ENCODE measurements at regions not wholly inside any gene's neighbourhood (a gene's known extent, or its start where the extent isn't known, plus 50 kb on each side); places are given as distances from the start of the nearest gene placed in this dataset.

DNA sequence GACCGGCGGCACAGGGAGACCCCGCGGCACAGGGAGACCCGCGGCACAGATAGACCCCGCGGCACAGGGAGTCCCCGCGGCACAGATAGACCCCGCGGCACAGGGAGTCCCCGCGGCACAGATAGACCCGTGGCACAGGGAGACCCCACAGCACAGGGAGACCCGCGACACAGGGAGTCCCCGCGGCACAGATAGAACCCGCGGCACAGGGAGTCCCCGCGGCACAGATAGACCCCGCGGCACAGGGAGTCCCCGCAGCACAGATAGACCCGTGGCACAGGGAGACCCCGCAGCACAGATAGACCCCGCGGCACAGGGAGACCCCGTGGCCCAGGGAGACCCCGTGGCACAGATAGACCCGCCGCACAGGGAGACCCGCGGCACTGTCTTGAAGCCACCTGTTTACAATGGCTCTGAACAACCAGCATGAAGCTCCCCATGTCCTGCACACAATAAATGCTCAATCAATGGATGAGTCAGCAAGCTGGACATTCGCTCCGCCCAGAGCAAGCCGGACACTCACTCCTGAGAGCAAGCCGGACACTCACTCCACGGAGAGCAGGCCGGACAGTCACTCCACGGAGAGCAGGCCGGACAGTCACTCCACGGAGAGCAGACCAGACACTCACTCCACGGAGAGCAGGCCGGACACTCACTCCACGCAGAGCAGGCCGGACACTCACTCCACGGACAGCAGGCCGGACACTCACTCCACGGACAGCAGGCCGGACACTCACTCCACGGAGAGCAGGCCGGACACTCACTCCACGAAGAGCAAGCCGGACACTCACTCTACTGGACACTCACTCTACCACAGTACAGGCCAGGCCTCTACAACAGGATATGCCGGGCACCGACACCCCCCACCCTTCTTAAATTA lies 121.9 kb downstream of the RFLNA start:
- DNase-seq (ENCODE audit: low read depth), result no peak
- no peak overlapping the region for H3K4me3 ChIP-seq (ENCODE audit: low read length)
- TF ChIP-seq, protein P1, sequence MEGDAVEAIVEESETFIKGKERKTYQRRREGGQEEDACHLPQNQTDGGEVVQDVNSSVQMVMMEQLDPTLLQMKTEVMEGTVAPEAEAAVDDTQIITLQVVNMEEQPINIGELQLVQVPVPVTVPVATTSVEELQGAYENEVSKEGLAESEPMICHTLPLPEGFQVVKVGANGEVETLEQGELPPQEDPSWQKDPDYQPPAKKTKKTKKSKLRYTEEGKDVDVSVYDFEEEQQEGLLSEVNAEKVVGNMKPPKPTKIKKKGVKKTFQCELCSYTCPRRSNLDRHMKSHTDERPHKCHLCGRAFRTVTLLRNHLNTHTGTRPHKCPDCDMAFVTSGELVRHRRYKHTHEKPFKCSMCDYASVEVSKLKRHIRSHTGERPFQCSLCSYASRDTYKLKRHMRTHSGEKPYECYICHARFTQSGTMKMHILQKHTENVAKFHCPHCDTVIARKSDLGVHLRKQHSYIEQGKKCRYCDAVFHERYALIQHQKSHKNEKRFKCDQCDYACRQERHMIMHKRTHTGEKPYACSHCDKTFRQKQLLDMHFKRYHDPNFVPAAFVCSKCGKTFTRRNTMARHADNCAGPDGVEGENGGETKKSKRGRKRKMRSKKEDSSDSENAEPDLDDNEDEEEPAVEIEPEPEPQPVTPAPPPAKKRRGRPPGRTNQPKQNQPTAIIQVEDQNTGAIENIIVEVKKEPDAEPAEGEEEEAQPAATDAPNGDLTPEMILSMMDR (IDR thresholded peaks at IDR 0.05; ENCODE audit: insufficient read depth, low read depth, low read length, missing control alignments), result no peak

DNA sequence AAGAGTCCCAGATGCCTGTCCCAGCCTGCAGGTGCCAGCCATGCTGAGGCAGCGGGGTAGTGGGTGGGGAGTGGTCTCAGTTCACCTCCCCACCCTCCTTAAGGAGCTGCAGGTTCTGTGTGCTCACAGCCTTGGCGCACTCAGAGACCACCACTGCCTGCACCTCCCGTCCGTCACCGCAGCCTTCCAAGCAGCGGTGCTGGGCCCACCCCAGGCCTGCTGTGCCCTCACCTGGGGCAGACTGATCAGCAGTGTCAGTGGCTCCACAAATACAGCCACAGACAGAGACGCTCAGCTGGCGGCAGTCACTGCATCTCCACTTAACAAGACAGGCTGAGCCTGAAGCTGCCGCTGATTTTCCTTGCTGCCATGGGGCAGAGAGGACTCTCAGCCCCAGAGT lies 120.2 kb downstream of the RFLNA start:
- DNase-seq (ENCODE audit: low read depth), result no peak
- no peak overlapping the region for H3K4me3 ChIP-seq (ENCODE audit: low read length)
- TF ChIP-seq, protein P1 (IDR thresholded peaks at IDR 0.05; ENCODE audit: insufficient read depth, low read depth, low read length, missing control alignments), result no peak

DNA sequence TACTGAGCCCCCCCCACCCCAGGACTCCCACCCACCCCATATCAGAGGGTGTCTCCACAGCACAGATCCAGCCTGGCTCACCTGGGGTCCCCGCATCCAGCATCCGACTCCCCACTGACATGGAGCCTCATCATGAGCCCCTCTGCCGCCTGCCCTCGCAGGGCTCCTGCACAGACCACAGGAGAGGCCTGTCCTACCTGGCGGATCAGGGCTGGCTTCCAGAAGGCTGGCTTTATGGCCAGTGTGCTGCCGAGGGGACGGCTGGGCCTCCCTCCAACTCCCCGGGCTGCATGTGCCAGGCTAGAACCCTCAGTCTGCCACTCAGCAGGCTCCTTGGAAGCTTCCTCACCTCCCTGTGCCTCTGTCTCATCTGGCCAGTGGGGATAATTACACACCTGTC lies 119.0 kb downstream of the RFLNA start:
- TF ChIP-seq, protein P1 (IDR thresholded peaks at IDR 0.05; ENCODE audit: insufficient read depth, low read depth, low read length, missing control alignments), result no peak
- H3K4me3 ChIP-seq (ENCODE audit: low read length), result no peak overlapping the region
- no peak for DNase-seq (ENCODE audit: low read depth)

DNA sequence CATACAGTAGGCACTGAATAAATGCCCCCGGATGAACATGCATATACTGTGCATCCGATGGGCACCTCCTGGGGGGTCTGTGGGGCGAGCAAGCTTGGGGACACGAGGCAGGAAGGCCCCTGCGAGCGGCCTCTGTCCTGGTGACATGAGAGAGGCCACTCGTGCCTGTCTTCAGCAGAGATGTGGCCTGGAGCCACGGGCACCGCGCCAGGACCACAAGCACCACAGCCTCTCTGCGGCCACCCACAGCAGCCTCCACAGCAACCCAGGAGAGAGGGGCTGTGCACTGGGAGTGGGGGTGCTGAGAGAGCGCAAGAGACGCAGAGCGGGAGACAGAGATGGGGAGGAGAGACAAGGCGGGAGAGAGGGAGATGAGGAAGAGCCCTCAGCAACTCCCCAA lies 118.5 kb downstream of the RFLNA start:
- TF ChIP-seq, protein P1 (IDR thresholded peaks at IDR 0.05; ENCODE audit: insufficient read depth, low read depth, low read length, missing control alignments), result no peak
- no peak overlapping the region for H3K4me3 ChIP-seq (ENCODE audit: low read length)
- no peak for DNase-seq (ENCODE audit: low read depth)

DNA sequence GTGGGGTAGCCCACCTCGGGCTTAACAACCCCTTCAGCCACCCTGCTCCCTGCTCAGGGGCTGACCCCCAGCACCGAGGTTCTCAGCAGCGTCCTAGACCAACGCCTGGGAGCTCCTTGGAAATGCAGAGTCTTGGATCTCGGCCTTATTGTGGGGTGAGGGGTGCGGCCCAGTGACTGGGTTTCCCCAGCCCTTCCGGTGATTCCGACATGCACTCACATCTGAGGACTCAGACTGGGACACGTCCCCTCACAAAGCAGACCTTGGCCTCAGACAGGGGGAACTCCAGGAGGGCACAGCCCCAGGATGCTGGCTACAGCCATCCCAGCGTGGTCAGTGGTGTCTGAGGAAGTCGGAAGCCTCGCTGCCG lies 117.7 kb downstream of the RFLNA start:
- H3K4me3 ChIP-seq (ENCODE audit: low read length), result no peak overlapping the region
- no peak for DNase-seq (ENCODE audit: low read depth)
- TF ChIP-seq, protein P1 (IDR thresholded peaks at IDR 0.05; ENCODE audit: insufficient read depth, low read depth, low read length, missing control alignments), result no peak

DNA sequence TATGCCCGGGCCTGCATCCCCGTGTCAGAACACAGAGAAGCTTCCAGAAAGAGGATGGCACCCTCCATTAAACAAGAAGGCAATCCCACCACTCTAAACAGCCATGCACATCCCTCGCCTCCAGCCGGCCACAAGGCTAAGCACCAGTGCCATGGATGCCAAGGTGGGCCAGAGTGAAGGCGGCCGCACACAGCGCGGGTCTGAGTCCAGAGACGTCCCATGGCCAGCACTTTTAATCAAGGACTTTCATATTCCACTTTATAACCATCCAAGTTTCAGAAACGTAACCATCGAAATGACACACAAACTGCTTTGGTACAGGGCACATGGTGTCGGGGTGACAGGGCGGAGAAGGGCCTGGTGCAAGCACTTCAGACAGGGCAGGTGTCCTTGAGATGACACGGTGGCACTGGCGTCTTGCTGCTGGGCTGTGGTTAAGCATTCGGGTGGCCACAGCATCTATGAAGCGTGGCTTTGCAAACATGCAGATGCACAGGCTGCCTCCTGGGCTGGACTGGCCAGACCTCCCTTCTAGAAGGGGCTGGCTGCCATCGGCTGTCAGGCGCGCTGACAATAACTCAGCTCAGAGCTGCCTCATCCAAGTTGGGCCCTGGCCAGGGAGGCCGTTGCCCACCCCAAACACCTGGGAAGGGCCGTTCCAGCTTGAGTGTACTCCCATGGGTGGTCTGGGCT lies 117.2 kb downstream of the RFLNA start:
- H3K4me3 ChIP-seq (ENCODE audit: low read length), result no peak overlapping the region
- TF ChIP-seq, protein P1 (IDR thresholded peaks at IDR 0.05; ENCODE audit: insufficient read depth, low read depth, low read length, missing control alignments), result no peak
- no peak for DNase-seq (ENCODE audit: low read depth)

All from epithelial cell of esophagus (primary cell).